GM12878 (cell line): ENCODE measurements at regions not wholly inside any gene's neighbourhood (a gene's known extent, or its start where the extent isn't known, plus 50 kb on each side); places are given as distances from the start of the nearest gene placed in this dataset.
A peak's percentile ranks its signal among the peaks of the same experiment; 100 is the strongest.
"Not testable (repeated sequence)": the region's sequence is repeated elsewhere in the genome, so short reads cannot be mapped to it uniquely, and the experiment has no call there.

Source experiments
- ATAC-seq: fragments of 200-7000 bp; cut with Tn5 transposase; 3 replicates; pipeline ENCODE4 v1.9.1; 2020; ENCODE audit warnings: mild to moderate bottlenecking, moderate library complexity
- BruUV-seq: library from RNA; stranded (reverse); fragments of 400-500 nt; replicated peaks from 2 replicates; lab custom pipeline; 2021; lab: Mats Ljungman, UMichigan
- CTCF ChIA-PET: fragments of 300-600 bp; sonication (Branson Sonifier 250); formaldehyde crosslinking; extraction: SDS; loops from one replicate; lab custom pipeline; 2021; ENCODE audit warnings: inconsistent platforms; lab: Yijun Ruan, JAX
- POLR2A ChIA-PET: fragments of 350-600 bp; formaldehyde crosslinking; extraction: SDS; loops from one replicate; lab custom pipeline; 2021; ENCODE audit warnings: inconsistent platforms; lab: Charles Lee
- RAD21 ChIA-PET: fragments of 300-600 bp; sonication (Branson Sonifier 250); formaldehyde crosslinking; loops from one replicate; lab custom pipeline; 2023; ENCODE audit warnings: antibody characterized with exemption; ENCODE audit not compliant: unreplicated experiment; lab: Charles Lee
- SMC1A ChIA-PET: fragments of 300-600 bp; sonication (Branson Sonifier 250); formaldehyde crosslinking; loops from one replicate; lab custom pipeline; 2023; ENCODE audit not compliant: unreplicated experiment, uncharacterized antibody; lab: Charles Lee
- DNase-seq: peaks from one replicate; pipeline ENCODE4 v3.0.0-alpha.2; 2011; ENCODE audit warnings: low read depth, low spot score
- FAIRE-seq: peaks from 3 replicates; lab custom pipeline; 2011; peaks lifted over from hg19 to GRCh38; lab: Jason Lieb, UNC
- H2AFZ ChIP-seq: 2 replicates; pipeline ENCODE4 v1.6.0; 2011; ENCODE audit warnings: low read depth, low read length, control low read depth; ENCODE audit not compliant: control insufficient read depth
- H3K27ac ChIP-seq: 2 replicates; pipeline ENCODE4 v1.5.1; 2011; ENCODE audit warnings: control low read depth; ENCODE audit not compliant: control insufficient read depth, insufficient read depth
- H3K27me3 ChIP-seq, 2 experiments: replicated peaks in 1 of 2; 2 replicates each; pipeline versions ENCODE4 v1.6.0 to v1.6.1; 2011; ENCODE audit warnings: low read length in 1 of 2; ENCODE audit not compliant: control insufficient read depth in 2 of 2, insufficient read depth in 2 of 2
- H3K36me3 ChIP-seq, 2 experiments: 2 replicates each; pipeline ENCODE4 v1.5.1; 2011; ENCODE audit warnings: low read length in 1 of 2; ENCODE audit not compliant: control insufficient read depth in 2 of 2, insufficient read depth in 2 of 2
- H3K4me1 ChIP-seq: 2 replicates; pipeline ENCODE4 v1.6.1; 2011; ENCODE audit warnings: mild to moderate bottlenecking, low read length, moderate library complexity, mixed read lengths; ENCODE audit not compliant: control insufficient read depth, insufficient read depth
- H3K4me2 ChIP-seq: 2 replicates; pipeline ENCODE4 v1.6.0; 2011; ENCODE audit warnings: control low read depth; ENCODE audit not compliant: control insufficient read depth, insufficient read depth
- H3K4me3 ChIP-seq: fragments of 200-600 bp; sonication (generic); 2 replicates; pipeline ENCODE4 v1.5.1; 2016
- H3K79me2 ChIP-seq: 2 replicates; pipeline ENCODE4 v1.6.0; 2011; ENCODE audit warnings: low read length; ENCODE audit not compliant: control insufficient read depth, insufficient read depth
- H3K9ac ChIP-seq: 2 replicates; pipeline ENCODE4 v1.8.0; 2011; ENCODE audit warnings: low read length, control low read depth, mixed read lengths; ENCODE audit not compliant: control insufficient read depth, insufficient read depth
- H3K9me3 ChIP-seq: replicated peaks from 3 replicates; pipeline ENCODE4 v1.5.1; 2011; ENCODE audit warnings: mild to moderate bottlenecking, low read length; ENCODE audit not compliant: control insufficient read depth, insufficient read depth
- H4K20me1 ChIP-seq: 2 replicates; pipeline ENCODE4 v1.6.0; 2011; ENCODE audit not compliant: control insufficient read depth, insufficient read depth
- CTCF ChIP-seq, 3 experiments: IDR thresholded peaks in 2 of 3; conservative IDR thresholded peaks in 1 of 3; 2 replicates each; pipeline ENCODE4 v1.5.1; 2011; ENCODE audit warnings: low read depth in 3 of 3, low read length in 3 of 3, mild to moderate bottlenecking in 3 of 3, control low read depth in 2 of 3, moderate library complexity in 2 of 3, inconsistent platforms in 1 of 3, mixed read lengths in 1 of 3; ENCODE audit not compliant: control insufficient read depth in 2 of 3, insufficient read depth in 1 of 3; ENCODE audit errors: extremely low read depth in 1 of 3
- DPF2 ChIP-seq: fragments of 450-650 bp; IDR thresholded peaks from 2 replicates; pipeline ENCODE4 v1.6.1; 2017; ENCODE audit warnings: mild to moderate bottlenecking
- RAD21 ChIP-seq: IDR thresholded peaks from 2 replicates; pipeline ENCODE4 v1.6.1; 2011; ENCODE audit warnings: mild to moderate bottlenecking, low read depth, low read length, moderate library complexity; ENCODE audit not compliant: insufficient read depth
- SMC3 ChIP-seq: IDR thresholded peaks from 2 replicates; pipeline ENCODE4 v1.6.1; 2011; ENCODE audit warnings: low read length, improper control_type of control experiment, borderline replicate concordance
- USF1 ChIP-seq: IDR thresholded peaks from 2 replicates; pipeline ENCODE4 v1.6.1; 2011; ENCODE audit warnings: borderline replicate concordance, low read depth, mild to moderate bottlenecking, moderate library complexity, mixed read lengths, low read length; ENCODE audit not compliant: insufficient read depth; ENCODE audit errors: extremely low read length
- WGBS: methylation state at CpG from one replicate; pipeline ENCODE4 v1.1.6; 2016; ENCODE audit warnings: low lambda C conversion rate; ENCODE audit not compliant: insufficient replicate concordance, insufficient coverage; ENCODE audit errors: missing lambda C conversion rate; 5-methylcytosine and 5-hydroxymethylcytosine counted together
- in situ Hi-C: fragments of 300-500 bp; cut with MboI; formaldehyde crosslinking; loops from 9 replicates; pipeline ENCODE4 v1.14.3; 2018; ENCODE audit warnings: mixed read lengths
- intact Hi-C: fragments of 100-400 bp; cut with micrococcal nuclease; formaldehyde crosslinking; loops from one replicate; pipeline ENCODE4 v1.14.2; 2022; ENCODE audit not compliant: unreplicated experiment

- no peaks in the 10 kb centered on the region for H3K4me1 ChIP-seq
- POLR2A ChIA-PET: no interaction called here
- RAD21 ChIA-PET: no interaction called here
- H3K9me3 ChIP-seq: no peaks in the 10 kb centered on the region
- FAIRE-seq: no peak
- no peaks in the 10 kb centered on the region for H4K20me1 ChIP-seq
- no peaks in the 10 kb centered on the region for H3K79me2 ChIP-seq
- H2AFZ ChIP-seq: no peak overlapping the region
- DNase-seq: no peak
- H3K27ac ChIP-seq: no peak overlapping the region
- H3K4me2 ChIP-seq: no peak overlapping the region
- peak in 2 of 3 experiments; percentile 14 to 23; a peak in 1 of 6 replicates for TF ChIP-seq CTCF (IDR thresholded peaks at IDR 0.05 in 2 of 3, conservative IDR thresholded peaks at IDR 0.05 in 1 of 3; ENCODE audit: control insufficient read depth in 2 of 3, extremely low read depth in 1 of 3, insufficient read depth in 1 of 3, low read depth in 3 of 3, low read length in 3 of 3)
- TF ChIP-seq SMC3: 0 out of 2 replicates have a peak, but pooled peaks have one; percentile 17
- TF ChIP-seq DPF2: no peak
- TF ChIP-seq RAD21: peak; percentile 32; the same call in 1 of the 2 replicates
- TF ChIP-seq USF1: no peak
- no peak overlapping the region for H3K4me3 ChIP-seq
- intact Hi-C loops: no loop called here
- SMC1A ChIA-PET: interaction anchor here (1.0 to 1.3 kb wide), 4 partner anchors 34 to 391 kb away, joined by 3 to 4 read pairs (median 4); no protein-coding TSS in a partner anchor
- H3K36me3 ChIP-seq: no peaks in the 10 kb centered on the region
- CTCF ChIA-PET: interaction anchor here (0.8 to 1.7 kb wide), 2 partner anchors 20 to 313 kb away, joined by 3 to 7 read pairs; no protein-coding TSS in a partner anchor
- BruUV-seq: no TSS peak
- peak; percentile 61; the same call in 2 of the 3 replicates for ATAC-seq
- H3K27me3 ChIP-seq: no peaks in the 10 kb centered on the region
- 6% methylated on average over 1 of the region's 1 CpG for WGBS
- in situ Hi-C loops: no loop called here
- H3K9ac ChIP-seq: no peak overlapping the region
Observed at GRCh38 chr5:162956570-162956969, 480.8 kb upstream of the CCNG1 start.

- H3K79me2 ChIP-seq, H3K4me2 ChIP-seq, H3K9me3 ChIP-seq, BruUV-seq, H3K27ac ChIP-seq, H3K4me3 ChIP-seq, intact Hi-C loops, H2AFZ ChIP-seq, H3K36me3 ChIP-seq, H3K9ac ChIP-seq, SMC1A ChIA-PET, FAIRE-seq, ATAC-seq, in situ Hi-C loops, H3K27me3 ChIP-seq, RAD21 ChIA-PET, POLR2A ChIA-PET, DNase-seq, CTCF ChIA-PET, H3K4me1 ChIP-seq, H4K20me1 ChIP-seq: not testable (repeated sequence)
- 32% methylated on average over 4 of the region's 4 CpGs for WGBS
Observed at GRCh38 chr5:162964144-162964543, 473.3 kb upstream of the CCNG1 start.
